Hepatocyte (in vitro differentiated cells): ENCODE measurements at regions not wholly inside any gene's neighbourhood (a gene's known extent, or its start where the extent isn't known, plus 50 kb on each side); places are given as distances from the start of the nearest gene placed in this dataset.

ENCODE experiments used
- EZH2 ChIP-seq: fragments of 200-600 bp; sonication (generic); IDR thresholded peaks from 2 replicates; pipeline ENCODE4 v1.6.1; 2016; ENCODE audit warnings: antibody characterized with exemption, mild to moderate bottlenecking, borderline replicate concordance
- TF ChIP-seq, protein P1 (sequence below): fragments of 200-600 bp; sonication (generic); IDR thresholded peaks from 2 replicates; pipeline ENCODE4 v1.5.1; 2016; ENCODE audit warnings: antibody characterized with exemption, mild to moderate bottlenecking; ENCODE audit not compliant: poor library complexity

GRCh38 chr7:70926666-70927065 is 205.3 kb upstream of the GALNT17 start:
- TF ChIP-seq, protein P1, sequence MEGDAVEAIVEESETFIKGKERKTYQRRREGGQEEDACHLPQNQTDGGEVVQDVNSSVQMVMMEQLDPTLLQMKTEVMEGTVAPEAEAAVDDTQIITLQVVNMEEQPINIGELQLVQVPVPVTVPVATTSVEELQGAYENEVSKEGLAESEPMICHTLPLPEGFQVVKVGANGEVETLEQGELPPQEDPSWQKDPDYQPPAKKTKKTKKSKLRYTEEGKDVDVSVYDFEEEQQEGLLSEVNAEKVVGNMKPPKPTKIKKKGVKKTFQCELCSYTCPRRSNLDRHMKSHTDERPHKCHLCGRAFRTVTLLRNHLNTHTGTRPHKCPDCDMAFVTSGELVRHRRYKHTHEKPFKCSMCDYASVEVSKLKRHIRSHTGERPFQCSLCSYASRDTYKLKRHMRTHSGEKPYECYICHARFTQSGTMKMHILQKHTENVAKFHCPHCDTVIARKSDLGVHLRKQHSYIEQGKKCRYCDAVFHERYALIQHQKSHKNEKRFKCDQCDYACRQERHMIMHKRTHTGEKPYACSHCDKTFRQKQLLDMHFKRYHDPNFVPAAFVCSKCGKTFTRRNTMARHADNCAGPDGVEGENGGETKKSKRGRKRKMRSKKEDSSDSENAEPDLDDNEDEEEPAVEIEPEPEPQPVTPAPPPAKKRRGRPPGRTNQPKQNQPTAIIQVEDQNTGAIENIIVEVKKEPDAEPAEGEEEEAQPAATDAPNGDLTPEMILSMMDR: no peak
- no peak for TF ChIP-seq EZH2
